ENCODE measurements at regions not wholly inside any gene's neighbourhood (a gene's known extent, or its start where the extent isn't known, plus 50 kb on each side); places are given as distances from the start of the nearest gene placed in this dataset.

DNA sequence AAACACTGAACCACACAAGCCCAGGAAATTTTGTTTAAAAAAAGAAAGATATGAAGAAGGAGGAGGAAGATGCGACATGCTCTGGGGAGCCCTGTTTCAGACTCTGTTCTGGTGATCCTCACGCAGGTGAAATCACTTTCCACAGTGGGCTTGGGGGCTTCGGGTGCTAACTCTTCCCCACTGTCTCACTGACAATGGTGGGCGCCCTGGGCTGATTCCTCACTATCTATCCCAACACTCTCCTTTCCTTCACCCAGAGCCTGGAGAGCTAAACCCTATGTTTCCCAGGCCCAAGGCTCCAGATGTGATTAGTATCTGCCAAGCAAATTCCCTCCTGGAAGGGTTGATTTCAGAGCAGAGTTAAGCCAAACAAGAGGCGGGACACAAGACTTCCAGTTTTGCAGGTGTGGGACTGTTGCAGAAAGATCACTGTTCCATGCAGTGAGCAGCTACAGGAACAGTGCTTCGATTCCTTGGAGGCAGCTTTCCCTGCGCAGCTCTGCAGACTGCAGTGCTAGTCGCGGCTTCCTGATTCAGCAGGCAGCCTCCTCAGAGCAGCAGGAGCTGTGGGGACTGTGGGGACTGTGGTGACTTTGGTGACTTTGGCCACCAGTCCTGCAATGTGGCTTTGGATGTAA lies 168.3 kb downstream of the RHOU start:
- TF ChIP-seq POLR2A (IDR thresholded peaks at IDR 0.05) (no peak), CTCF (IDR thresholded peaks at IDR 0.05) (no peak)
